GM19438 (cell line): ENCODE measurements at regions not wholly inside any gene's neighbourhood (a gene's known extent, or its start where the extent isn't known, plus 50 kb on each side); places are given as distances from the start of the nearest gene placed in this dataset.
A peak's percentile ranks its signal among the peaks of the same experiment; 100 is the strongest.

Source experiments
- ATAC-seq: cut with Tn5 transposase; IDR thresholded peaks from one replicate; pipeline ENCODE4 v1.9.1; 2021; ENCODE audit warnings: low read depth; ENCODE audit not compliant: unreplicated experiment

GRCh38 chr3:107064405-107065060 is 312.7 kb upstream of the CCDC54 start:
- ATAC-seq = peak; percentile 88

GRCh38 chr3:107065094-107065861 is 312.0 kb upstream of the CCDC54 start:
- no peak for ATAC-seq

DNA sequence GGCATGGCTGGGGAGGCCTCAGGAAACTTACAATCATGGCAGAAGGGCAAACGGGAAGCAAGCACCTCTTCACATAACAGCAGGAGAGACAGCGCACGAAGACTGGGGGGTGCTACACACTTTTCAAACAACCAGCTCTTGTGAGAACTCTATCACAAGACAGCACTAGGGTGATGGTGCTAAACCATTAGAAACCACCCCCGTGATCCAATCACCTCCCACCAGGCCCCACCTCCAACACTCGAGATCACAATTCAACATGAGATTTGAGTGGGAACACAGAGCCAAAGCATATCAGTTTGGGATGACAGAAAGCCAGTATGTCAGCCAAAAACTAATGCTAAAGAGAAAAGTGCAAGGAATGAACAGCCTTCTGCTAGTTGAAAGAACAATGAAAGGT is 309.8 kb upstream of the CCDC54 start:
- no peak for ATAC-seq

- no peak for ATAC-seq
These were observed 308.3 kb upstream of the CCDC54 start for GRCh38 chr3:107068980-107069379.

DNA sequence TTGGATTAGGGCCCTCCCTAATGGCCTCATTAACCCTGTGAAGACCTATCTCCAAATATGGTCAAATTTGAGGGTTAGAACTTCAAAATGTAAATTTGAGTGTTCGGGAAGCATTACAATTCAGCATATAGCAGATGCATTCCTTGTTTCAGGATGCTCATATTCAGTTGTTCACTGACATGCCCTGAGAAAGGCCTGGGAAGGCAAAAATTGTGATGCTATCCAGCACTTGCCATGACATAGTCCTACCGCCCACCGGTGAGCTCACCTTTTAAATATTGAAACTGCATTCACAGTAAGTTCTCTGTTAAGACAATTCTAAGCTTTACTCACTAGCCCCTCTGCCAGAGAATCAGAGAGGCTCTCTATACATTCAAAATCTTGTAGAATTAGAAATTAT is 300.3 kb upstream of the CCDC54 start:
- no peak for ATAC-seq

GRCh38 chr3:107077391-107077790 is 299.8 kb upstream of the CCDC54 start:
- no peak for ATAC-seq

GRCh38 chr3:107082527-107082926 is 294.7 kb upstream of the CCDC54 start:
- no peak for ATAC-seq

GRCh38 chr3:107085261-107085660 is 292.0 kb upstream of the CCDC54 start:
- ATAC-seq = no peak

DNA sequence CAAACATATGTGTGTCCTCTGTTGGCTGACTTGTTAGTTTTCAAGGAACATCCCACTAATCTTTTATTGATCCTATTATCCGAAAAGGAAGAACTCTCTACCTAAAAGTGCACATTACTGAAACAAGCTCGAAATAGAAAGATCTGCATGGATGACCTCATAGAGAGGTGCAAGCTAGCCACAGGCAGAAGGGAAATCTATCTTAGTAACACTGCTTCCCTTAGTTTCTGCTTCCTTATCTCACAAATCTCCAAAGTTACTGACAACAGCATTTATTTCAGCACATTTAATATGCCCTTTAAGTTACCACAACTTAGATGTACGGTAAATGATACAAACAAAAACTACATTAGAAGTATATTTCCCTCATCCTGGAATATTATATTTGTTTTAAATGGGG is 285.1 kb upstream of the CCDC54 start:
- ATAC-seq = no peak

DNA sequence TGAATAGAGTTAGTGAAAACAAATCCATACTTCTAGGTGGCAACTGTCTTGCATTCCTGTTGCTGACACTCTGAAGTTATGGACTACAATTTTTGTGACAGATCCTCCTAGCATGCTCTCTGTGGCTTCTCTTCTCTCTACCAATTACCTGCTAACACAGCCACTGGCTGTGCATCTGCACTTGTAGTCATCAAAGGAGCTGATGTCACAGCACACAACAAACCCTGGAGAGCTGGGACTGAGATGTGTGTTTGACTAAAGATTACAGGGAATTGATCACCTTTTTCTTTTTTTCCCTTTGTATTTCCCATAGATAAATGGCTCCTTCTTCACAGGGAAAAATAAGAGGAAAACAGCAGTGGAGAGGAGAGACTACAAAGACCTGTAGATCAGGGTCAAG is 278.4 kb upstream of the CCDC54 start:
- ATAC-seq = no peak

- no peak for ATAC-seq
These were observed 277.1 kb upstream of the CCDC54 start for GRCh38 chr3:107100137-107100536.

GRCh38 chr3:107100573-107100972 is 276.7 kb upstream of the CCDC54 start:
- no peak for ATAC-seq

DNA sequence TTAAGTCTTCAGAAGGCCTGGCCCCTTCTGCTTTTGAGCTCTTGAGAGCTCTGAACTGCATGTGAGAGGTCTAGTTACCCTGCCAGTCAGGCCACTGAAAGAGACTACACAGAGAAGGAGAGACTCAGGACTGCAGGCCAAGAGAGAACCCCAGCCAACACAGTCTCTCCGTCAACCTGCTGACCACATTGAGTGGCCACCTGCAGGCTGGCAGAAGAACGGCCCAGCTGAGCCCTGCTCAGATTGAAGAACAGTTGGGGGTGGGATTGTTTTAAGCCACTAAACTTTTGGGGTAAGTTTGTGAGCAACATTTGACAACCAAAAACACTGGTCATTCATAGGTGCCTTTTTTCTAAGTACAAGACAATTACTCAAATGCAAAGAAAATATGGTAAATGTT is 273.5 kb upstream of the CCDC54 start:
- no peak for ATAC-seq

DNA sequence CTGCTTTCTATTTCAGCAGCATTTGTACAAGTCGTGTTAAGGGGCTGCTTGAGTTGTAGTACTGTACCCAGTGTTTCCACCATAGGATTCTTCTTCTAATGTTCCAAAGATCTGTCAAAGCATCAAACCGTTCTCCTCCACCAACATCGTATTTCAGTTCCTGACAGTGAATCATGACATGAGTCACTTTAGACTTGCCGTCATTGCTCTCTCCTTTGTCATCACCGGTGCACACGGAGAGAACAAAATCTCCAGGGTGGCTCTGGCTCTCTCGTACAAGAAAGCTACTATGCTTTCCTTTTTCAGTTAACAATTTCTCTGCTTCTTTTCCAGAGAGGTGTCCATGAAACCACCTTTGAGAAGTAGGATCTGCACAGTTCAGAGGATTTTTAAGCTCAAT is 270.9 kb upstream of the CCDC54 start:
- no peak for ATAC-seq

DNA sequence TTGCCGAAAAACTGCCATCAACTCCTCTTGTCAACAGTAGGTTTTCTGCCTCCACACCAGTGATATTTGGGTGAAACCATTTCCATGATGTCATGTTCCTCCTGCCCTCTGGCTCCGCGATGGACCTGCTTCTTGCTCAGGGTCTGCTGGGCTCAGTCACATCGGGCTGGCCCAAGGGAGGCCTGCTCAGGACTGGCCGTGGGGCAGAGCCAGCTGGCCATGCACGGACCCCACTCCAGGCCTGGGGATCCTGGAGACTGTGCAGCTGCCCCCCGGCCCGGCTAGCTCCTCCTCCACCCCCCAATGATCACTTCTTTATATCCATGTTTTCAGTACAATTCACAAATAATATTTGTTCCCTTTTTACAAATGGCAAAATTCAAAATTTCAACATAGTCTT is 270.3 kb upstream of the CCDC54 start:
- no peak for ATAC-seq

DNA sequence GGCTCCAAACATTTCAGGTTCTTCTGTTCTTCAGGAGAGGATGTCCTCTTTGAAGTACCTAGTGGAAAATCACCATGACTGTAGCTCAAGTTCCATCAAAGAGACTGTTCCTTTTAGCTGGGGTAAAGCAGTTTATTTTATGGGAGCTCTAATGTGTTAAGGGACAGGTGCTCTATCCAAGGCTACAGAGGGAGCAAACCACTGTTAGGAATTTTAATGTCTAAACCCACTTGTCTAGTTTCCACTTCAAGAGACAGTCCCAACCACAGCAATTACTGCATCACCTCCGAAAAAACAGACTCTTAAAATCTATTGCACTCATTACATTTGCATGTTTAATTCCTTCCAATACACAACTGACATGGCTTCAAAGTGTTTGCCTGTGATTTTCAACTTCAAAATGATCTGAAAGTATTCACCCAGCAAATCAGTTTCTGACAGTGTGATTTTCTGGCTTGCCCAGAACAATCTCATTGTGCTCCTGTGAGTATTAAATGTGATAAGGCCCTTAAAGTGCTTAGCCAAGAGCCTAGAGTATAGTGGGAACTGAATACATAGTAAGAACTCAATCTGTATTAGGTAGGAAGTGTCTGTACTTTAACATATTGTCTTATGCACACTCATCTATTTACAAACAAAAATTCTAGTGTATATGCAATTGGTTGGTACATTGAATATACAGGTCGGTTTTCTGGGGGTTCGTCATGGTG is 266.5 kb upstream of the CCDC54 start:
- ATAC-seq = no peak

- no peak for ATAC-seq
These were observed 265.4 kb upstream of the CCDC54 start for GRCh38 chr3:107111872-107112271.

- no peak for ATAC-seq
These were observed 264.9 kb upstream of the CCDC54 start for GRCh38 chr3:107112356-107112755.

DNA sequence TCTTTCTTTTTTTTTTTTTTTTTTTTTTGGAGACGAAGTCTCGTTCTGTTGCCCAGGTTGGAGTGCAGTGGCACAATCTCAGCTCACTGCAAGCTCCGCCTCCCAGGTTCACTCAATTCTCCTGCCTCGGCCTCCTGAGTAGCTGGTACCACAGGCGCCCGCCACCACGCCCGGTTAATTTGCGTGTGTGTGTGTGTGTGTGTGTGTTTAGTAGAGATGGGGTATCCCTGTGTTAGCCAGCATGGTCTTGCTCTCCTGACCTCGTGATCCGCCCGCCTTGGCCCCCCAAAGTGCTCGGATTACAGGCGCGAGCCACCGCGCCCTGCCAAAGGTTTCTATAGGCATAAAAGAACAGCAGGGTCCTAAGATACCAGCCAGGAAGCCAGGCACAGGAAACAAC is 261.0 kb upstream of the CCDC54 start:
- no peak for ATAC-seq

DNA sequence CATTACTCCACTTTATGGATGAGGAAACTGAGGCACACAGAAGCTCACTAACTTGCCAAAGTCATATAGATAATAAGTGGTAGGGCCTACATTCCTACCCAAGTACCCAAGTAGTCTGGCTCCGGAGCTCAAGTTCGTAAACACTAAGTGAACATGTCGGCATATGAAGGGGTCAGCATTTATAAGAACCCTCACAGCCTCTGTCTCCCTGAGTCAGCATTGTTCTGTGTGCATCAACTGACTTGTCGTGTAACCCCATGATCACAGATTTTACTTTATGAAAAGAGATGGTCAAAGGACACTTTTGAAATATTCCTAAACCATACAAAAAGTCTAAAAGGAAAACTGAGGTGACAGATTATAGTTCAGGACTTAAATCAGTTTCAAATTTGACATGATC is 260.1 kb upstream of the CCDC54 start:
- no peak for ATAC-seq

- no peak for ATAC-seq
These were observed 259.2 kb upstream of the CCDC54 start for GRCh38 chr3:107117922-107118536.
